Stimulated activated CD8-positive, alpha-beta memory T cell treated with anti-CD3 and anti-CD28 coated beads, Interleukin-15, amount 100 ng/mL, for 24 hours (primary cell): ENCODE measurements at regions not wholly inside any gene's neighbourhood (a gene's known extent, or its start where the extent isn't known, plus 50 kb on each side); places are given as distances from the start of the nearest gene placed in this dataset.
A peak's percentile ranks its signal among the peaks of the same experiment; 100 is the strongest.
"Not testable (repeated sequence)": the region's sequence is repeated elsewhere in the genome, so short reads cannot be mapped to it uniquely, and the experiment has no call there.

ENCODE experiments used
- DNase-seq: peaks from one replicate; pipeline ENCODE4 v3.0.0-alpha.2; 2020; ENCODE audit warnings: low read depth

GRCh38 chr13:72657379-72657778, 70.0 kb downstream of the MZT1 start:
- no peak for DNase-seq

- DNase-seq = no peak
Measured at GRCh38 chr13:72656357-72656756, 71.1 kb downstream of the MZT1 start.

- DNase-seq = no peak
Measured at GRCh38 chr13:72653506-72653905, 73.9 kb downstream of the MZT1 start.

- DNase-seq = no peak
Measured at GRCh38 chr13:72652681-72653080, 74.7 kb downstream of the MZT1 start.

- DNase-seq = no peak
Measured at GRCh38 chr13:72651144-72651543, 76.3 kb downstream of the MZT1 start.

- no peak for DNase-seq
Measured at GRCh38 chr13:72650051-72650700, 77.3 kb downstream of the MZT1 start.

GRCh38 chr13:72648513-72649065, 78.8 kb downstream of the MZT1 start:
- no peak for DNase-seq

- DNase-seq = no peak
Measured at GRCh38 chr13:72647422-72647821, 80.0 kb downstream of the MZT1 start.

GRCh38 chr13:72645521-72645920, 81.9 kb downstream of the MZT1 start:
- DNase-seq = no peak

GRCh38 chr13:72643311-72643989, 84.0 kb downstream of the MZT1 start:
- DNase-seq = peak; percentile 12

- DNase-seq = no peak
Measured at GRCh38 chr13:72639377-72639776, 88.1 kb downstream of the MZT1 start.

GRCh38 chr13:72638059-72638815, 89.2 kb downstream of the MZT1 start:
- no peak for DNase-seq

- no peak for DNase-seq
Measured at GRCh38 chr13:72637561-72637960, 89.9 kb downstream of the MZT1 start.

GRCh38 chr13:72634859-72635258, 92.6 kb downstream of the MZT1 start:
- DNase-seq = no peak

GRCh38 chr13:72622546-72622945, 104.9 kb downstream of the MZT1 start:
- DNase-seq = no peak

GRCh38 chr13:72620874-72621273, 106.6 kb downstream of the MZT1 start:
- DNase-seq = no peak

- no peak for DNase-seq
Measured at GRCh38 chr13:72617951-72618350, 109.5 kb downstream of the MZT1 start.

- DNase-seq = no peak
Measured at GRCh38 chr13:72617186-72617585, 110.2 kb downstream of the MZT1 start.

- not testable (repeated sequence) for DNase-seq
Measured at GRCh38 chr13:72610251-72610891, 117.1 kb downstream of the MZT1 start.

GRCh38 chr13:72599178-72599743, 128.2 kb downstream of the MZT1 start:
- no peak for DNase-seq

GRCh38 chr13:72590091-72590740, 137.2 kb downstream of the MZT1 start:
- DNase-seq = no peak
